GM12875 (cell line): ENCODE measurements at regions not wholly inside any gene's neighbourhood (a gene's known extent, or its start where the extent isn't known, plus 50 kb on each side); places are given as distances from the start of the nearest gene placed in this dataset.

Source experiments
- H3K4me3 ChIP-seq: one replicate; pipeline ENCODE4 v1.5.1; 2011; ENCODE audit warnings: low read depth, low read length, control low read depth
- TF ChIP-seq, protein P1 (sequence below): IDR thresholded peaks from 2 replicates; pipeline ENCODE4 v1.5.1; 2011; ENCODE audit warnings: low read depth, mild to moderate bottlenecking, control low read depth, inconsistent platforms, low read length, moderate library complexity, borderline replicate concordance; ENCODE audit not compliant: insufficient read depth

DNA sequence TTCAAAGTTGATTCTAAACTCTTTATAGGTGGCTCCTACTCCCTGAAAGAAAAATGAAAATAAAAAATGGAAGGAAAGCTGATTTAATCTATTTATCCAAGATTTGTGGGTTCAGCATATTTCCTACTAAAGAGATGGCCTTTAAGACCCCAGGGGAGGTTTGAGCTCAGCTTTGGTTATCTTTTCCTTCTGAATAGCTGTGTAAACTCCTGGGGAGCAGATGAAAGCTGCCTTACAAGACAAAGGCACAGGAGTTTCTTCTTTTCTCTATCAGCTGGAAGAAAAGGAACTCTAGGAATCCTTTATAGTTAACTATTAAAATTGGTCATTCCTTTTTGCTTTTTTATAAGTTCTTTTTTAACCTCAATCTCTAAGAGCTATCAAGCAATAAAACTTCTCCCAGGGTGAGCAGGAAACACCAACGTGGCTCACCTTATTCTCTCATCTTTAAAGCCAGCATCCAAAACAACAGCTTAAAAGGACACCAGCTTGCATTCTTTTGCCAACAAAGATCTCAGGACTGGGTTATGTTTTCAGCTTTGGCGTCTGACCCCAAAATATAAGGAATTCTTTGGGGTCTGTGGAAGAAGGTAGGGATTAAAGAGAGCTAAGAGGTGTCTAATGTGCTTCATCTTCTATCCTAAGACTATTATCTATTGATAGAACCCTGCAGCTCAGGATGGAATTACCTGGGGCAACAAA is 371.7 kb upstream of the KITLG start:
- TF ChIP-seq, protein P1, sequence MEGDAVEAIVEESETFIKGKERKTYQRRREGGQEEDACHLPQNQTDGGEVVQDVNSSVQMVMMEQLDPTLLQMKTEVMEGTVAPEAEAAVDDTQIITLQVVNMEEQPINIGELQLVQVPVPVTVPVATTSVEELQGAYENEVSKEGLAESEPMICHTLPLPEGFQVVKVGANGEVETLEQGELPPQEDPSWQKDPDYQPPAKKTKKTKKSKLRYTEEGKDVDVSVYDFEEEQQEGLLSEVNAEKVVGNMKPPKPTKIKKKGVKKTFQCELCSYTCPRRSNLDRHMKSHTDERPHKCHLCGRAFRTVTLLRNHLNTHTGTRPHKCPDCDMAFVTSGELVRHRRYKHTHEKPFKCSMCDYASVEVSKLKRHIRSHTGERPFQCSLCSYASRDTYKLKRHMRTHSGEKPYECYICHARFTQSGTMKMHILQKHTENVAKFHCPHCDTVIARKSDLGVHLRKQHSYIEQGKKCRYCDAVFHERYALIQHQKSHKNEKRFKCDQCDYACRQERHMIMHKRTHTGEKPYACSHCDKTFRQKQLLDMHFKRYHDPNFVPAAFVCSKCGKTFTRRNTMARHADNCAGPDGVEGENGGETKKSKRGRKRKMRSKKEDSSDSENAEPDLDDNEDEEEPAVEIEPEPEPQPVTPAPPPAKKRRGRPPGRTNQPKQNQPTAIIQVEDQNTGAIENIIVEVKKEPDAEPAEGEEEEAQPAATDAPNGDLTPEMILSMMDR = no peak

DNA sequence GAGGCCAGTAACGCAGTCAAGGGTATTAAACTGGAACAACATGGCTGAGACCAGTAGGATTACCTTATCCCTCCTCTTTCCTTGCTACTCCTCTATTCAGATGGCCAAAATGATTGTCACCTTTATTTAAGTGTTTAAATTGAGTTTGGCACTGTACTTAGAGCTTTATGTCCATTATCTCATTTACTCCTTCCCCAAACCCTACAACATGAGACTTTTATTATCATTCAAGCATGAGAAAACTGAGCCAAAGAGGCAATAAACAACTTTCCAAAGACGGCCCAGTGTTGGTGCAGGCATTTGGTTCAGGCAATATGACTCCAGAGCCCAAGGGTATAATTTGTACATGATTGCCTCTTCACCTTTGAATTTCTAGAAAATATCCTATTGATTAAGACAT is 370.9 kb upstream of the KITLG start:
- H3K4me3 ChIP-seq = no peak overlapping the region
- TF ChIP-seq, protein P1 = no peak

More for the DNA sequence above, 371.7 kb upstream of the KITLG start:
- no peak overlapping the region for H3K4me3 ChIP-seq

- TF ChIP-seq, protein P1 = no peak
- no peak overlapping the region for H3K4me3 ChIP-seq
These were observed 367.3 kb upstream of the KITLG start for GRCh38 chr12:88947486-88948043.

- TF ChIP-seq, protein P1 = no peak
These were observed 366.2 kb upstream of the KITLG start for GRCh38 chr12:88946372-88946997.

DNA sequence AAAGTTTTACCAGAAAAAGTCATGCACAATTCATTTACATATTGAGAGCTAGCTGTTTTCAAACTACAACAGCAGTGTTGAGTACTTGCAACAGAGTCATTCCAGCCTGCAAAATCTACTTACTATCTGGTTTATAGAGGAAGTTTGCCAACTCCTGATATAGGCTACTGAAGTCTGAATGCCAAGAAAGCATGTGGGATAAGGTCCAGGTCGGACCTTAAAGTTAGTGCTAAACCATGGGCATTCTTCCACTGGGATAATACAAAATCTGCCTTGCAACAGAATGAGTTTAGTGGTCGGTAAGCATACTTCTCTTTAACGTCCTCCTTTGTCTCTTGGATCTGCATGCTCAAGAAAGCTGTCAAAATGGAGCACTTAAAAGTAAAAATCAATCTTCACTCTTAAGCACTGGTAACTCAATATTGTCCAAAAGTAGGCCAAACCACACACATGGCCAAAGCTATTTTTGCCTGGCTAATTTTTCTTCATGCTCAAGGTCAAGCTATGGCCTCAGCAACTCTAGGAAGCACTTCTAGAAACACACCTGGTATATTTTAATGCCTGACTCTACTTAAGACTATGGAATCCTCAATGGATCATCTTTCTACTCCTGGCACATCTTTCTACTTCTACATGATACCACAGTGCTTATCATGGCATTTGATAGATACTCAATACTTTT is 364.9 kb upstream of the KITLG start:
- H3K4me3 ChIP-seq = no peak overlapping the region
- TF ChIP-seq, protein P1 = no peak

More at GRCh38 chr12:88946372-88946997, 366.2 kb upstream of the KITLG start:
- no peak overlapping the region for H3K4me3 ChIP-seq

GRCh38 chr12:88944397-88944796 is 364.1 kb upstream of the KITLG start:
- TF ChIP-seq, protein P1 = no peak

More at GRCh38 chr12:88944397-88944796, 364.1 kb upstream of the KITLG start:
- no peak overlapping the region for H3K4me3 ChIP-seq
